Stimulated activated CD4-positive, alpha-beta T cell treated with anti-CD3 and anti-CD28 coated beads, Interleukin-4, amount 100 ng/mL, for 4 hours (primary cell): ENCODE measurements at regions not wholly inside any gene's neighbourhood (a gene's known extent, or its start where the extent isn't known, plus 50 kb on each side); places are given as distances from the start of the nearest gene placed in this dataset.

Source experiments
- DNase-seq, 2 experiments: peaks; one replicate each; pipeline ENCODE4 v3.0.0-alpha.2; 2020

DNA sequence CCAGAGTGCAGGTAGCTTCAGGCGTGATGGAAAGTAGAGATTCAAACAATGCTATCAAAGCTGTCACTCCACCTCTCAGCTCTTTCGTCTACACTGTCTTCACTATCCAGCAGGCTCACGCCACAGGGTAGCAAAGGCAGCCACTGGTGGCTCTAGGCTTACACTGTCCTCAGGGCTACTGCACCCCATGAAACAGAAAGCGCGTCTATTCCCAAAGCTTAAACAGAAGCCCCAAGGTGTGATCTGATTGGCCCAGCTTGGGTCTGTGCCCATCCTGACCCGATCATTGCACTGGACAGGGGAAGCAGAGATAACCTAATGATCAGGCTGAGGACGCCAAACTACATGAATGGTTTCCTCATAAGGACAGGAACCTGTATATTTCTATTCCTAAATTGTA, 100.1 kb downstream of the PDCL3 start:
- DNase-seq: no peak

DNA sequence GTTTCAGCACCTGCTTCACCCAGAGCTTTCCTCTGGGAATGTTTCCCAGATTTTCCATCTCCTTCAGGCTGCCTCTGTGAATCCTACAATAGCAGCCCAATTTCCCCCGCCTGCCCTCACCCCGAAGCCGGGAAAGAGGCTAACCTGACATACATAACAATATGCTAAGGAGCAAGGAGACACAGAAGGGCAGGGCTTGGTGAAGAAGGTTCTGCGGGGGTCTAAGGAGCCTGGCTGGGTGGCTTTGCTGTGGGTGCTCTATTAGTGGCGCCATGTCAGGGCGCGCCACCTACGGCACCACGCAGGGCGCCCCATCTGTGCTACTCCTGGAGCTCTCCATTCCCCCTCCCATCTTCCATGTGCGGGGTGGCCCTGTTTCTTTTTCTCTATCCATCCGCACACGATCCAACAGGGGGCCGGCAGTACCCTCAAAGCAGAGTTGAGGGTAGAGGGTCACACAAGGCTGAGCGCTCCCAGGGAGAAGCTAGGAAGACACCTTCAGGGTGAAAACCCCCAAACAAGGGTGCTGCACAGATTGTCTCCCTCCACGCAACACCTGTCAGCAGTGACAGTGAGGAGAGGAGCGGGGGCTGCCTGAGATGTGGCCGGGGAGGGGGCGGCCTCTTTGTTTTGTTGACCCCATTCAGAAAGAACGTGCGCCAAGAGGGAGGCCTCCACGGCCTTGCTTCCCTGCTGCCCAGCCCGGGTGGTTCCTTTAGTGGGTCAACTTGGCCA, 101.4 kb downstream of the PDCL3 start:
- DNase-seq: no peak

DNA sequence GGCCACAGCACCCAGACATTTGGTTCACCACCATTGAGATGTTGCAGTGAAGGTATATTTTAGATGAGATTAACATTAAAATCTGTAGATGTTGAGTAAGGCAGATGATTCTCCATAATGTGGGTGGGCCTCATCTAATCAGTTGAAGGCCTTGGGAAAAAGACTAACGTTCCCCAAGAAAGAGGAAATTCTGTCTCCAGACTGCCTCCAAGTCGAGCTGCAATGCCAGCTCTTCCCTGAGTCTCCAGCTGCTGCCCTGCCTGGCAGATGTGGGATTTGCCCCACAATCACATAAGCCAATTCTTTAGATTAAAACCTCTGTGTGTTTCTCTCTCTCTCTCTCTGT, 101.9 kb downstream of the PDCL3 start:
- DNase-seq: no peak

DNA sequence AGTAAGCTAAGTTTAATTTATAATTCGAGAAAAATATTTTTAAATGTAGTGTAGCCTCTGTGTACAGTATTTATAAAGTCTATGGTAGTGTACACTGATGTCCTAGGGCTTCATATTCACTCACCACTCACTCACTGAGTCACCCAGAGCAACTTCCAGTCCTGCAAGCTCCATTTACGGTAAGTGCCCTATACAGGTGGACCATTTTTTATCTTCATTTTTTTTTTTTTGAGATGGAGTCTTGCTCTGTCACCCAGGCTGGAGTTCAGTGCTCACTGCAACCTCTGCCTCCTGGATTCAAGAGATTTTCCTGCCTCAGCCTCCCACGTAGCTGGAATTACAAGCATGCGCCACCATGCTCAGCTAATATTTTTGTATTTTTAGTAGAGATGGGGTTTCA, 104.2 kb downstream of the PDCL3 start:
- DNase-seq: no peak

DNA sequence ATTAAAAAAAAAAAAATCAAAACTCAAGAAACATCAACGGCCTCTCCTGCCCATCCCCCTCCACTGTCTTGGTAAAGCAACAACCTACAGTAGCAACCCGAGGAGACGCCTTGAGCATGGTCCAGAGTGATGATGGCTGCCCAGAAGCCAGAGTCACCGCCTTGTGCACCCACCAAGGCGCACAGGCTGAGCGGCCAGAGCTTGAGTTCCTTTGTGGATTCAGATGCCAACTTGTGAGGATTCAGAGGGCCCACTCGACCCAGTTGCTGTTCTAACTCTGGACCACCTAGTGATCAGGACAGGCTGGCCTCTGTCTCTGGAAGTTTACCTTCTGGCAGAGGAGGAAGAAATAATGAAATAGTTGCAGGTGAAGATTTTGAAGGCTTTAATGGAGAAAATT, 105.0 kb downstream of the PDCL3 start:
- no peak for DNase-seq

DNA sequence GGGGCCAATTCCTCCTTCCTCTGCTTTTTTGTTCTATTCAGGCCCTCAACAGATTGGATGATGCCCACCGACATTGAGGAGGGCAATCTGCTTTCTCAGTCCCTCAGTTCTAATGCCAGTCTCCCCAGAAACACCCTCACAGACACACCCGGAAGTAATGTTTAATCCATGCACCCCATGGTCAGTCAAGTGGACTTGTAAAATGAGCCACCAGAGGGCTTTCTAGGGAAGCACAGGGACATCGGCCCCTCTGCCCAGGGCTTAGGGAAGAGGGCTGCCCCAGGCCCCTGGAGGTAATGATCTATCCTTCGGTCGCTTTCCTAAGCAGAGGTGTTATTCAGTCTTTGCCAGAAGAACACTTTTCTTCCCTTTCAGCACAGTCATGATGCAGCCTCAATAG, 107.4 kb downstream of the PDCL3 start:
- DNase-seq: no peak

DNA sequence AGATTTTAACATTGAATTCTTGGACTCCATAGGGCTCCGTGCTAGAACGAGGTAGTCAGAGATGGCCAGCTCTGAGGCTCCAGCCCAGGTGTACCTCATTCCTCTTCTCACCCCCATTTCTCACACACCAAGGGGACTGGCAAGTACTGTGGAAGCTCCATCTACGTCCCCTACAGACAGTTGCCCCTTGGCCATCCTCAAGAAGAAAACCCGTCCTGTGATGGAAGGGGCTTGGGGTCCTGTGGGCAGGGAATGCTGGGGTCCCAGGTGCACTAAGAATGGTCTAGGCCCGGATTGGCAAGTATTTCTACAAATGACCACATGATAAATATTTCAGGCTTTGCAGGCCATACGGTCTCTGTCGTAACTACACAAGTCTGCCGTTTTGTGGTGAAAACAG, 110.3 kb downstream of the PDCL3 start:
- DNase-seq: no peak

DNA sequence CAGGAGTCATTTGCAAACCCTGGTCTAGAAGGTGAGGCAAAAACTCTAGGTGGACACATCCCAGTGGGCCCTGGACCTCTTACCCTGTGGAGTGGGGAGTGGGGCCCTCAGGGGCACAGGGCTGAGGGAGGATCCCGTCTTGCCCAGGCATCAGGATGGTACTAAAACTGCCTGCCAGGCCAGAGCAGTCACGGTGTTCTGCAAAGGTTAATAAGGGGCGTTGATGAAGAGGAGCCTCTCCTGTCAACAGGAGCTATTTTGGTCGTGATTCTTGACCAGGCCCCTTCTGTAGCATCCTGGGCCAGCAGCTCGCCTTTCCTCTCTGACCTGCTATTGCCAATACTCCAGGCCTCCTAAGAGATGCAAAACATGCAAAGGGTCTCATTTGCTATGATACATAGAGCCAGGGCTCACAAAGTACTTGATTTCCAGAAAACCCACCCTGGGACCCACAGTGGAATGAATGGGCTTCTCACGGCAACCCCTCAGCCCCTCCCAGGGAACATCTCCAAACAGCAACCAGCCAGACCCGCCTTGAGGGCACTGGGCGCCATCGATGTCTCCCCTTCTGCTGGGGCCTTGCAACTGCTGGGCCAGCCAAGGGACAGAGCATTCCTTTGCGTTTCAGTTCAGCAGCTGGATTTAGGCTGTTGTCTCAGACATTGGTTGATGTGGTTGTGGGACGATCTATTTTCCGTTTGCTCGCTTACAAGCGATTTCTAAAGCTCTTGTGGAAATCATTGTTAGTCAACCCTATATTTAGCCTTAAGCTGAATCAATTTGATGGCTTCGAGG, 111.1 kb downstream of the PDCL3 start:
- no peak for DNase-seq

DNA sequence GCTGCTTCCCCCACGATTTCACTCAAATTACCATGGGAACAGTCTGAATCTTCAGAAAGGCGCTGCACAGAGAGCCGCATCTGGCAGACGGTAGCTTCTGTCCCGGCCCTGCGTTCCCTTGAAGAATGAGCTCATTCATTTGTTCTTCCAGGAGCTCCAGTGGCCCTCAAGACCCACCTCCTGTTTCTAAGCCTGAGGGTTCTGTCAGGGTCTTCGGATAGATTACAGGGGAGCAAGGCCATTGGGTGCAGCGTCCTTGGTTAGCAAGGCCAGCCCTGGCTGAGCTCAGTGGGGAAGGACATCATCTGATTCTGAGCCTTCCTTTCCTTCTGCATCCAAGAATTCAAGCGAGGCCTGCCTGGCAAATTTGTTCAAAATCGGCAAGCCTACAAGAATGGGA, 111.9 kb downstream of the PDCL3 start:
- no peak for DNase-seq

DNA sequence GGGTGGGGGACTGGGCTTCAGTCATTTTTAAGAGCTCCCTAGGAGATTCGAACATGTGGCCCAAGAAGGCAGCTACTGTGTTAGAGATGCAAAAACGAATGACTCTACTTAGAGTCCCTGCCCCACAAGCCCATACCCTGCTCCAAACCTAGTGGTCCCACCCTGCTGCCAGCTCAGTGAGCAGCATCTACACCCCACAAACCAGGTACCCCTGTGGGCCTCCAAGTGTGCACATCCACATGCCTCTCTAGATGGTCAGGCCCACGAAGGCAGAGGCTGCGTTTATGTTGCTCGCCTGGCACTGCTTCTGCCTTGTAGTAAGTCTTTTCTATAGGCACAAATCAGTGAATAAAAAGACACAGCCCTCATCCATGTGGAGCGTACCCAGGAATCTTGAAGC, 112.6 kb downstream of the PDCL3 start:
- DNase-seq: no peak

DNA sequence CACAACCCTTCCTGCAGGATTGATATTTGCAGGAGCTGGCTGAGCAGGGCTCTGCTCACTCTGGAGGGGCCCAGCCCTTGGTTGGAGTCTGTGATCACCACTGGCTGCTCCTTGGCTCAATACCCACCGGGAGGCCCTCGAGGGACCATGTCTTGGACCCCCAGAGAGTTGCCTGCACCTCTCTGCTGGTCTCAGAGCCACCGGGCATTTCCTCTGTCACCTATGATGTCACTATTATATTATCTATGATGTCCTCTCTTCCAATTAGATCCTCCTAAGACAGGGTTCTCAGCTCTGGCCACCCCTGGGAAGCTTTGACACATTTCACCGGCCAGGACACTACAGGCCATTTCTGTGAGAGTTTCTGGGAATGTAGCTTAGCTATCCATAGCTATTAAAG, 113.1 kb downstream of the PDCL3 start:
- no peak for DNase-seq

DNA sequence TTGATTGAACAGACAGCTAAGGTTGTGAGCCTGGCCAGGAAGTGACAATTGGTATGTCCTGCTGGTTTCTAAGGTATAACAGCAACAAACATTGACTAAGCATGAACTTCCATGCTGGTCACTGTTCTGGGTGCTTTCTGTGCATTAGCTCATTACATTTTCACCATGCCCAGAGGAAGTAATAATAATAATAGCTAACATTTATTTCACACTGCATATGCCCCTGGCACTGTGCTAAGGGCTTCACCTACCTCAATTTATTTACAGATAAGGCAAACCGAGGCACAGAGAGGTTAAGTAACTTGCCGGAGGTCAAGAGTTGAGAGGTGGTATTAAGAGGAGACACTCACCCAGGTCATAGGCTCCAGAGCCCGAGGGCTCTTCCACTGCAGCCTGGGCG, 113.6 kb downstream of the PDCL3 start:
- DNase-seq: no peak

DNA sequence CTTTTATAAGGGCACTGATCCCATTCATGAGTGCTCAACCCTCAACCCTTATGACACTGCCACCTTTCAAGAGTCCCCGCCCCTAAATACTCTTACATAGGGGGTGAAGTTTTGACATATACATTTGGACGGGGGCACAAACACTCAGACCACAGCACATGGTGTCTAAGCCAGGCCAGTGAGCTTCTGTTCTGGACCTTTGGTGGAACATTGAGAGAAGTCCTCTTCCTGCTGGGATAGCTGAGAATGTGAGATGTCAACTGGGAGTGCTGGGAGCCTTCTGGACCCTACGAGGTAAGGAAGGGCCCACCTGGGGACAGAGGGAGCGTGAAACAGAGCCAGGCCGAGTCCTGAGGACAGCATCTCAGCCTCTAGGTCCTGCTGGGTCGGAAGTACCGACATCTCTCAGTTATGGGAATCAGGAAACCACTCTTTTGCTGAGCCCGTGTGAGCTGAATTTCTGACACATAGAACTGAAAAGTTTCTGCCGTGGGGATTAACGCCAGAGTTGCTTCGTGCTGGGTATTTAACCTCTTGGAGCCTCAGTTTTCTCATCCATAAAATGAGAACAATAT, 114.9 kb downstream of the PDCL3 start:
- no peak for DNase-seq

DNA sequence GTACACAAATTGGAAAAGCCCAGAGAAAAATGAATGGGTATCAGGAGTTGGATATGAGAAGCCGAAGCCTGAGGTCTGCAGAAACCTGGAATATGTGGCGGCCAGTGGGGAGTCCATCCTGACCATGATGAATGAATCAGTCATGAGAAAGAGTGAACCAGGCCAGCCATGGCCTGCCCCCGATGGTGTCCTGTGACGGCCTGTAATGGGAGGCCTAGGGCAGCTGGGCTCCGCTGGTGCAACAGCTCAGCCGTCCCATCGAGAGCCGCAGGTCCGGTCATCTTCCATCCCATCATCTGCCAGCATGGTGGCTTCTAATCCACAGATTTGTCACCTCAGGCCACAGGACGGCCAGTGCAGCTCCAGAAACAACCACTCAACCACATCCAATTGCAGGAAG, 116.4 kb downstream of the PDCL3 start:
- no peak for DNase-seq

DNA sequence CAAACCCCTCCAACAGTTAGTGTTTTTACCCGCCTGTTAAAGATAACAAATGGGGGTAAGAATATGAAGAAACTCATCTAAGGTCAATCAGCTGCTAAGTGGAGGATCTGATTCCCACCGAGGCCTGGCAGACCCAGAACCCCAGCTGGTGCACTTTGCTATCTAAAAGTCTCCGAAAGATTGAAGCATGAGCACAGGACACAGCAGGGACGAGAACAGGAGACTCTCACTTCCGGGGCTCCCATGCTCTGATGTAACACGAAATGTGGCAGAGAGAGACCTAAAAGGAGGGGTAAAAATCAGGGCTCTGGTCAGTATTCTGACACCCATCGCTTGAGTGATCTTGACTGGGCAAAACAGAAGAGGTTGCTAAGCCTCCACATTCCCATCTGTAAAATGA, 119.7 kb downstream of the PDCL3 start:
- DNase-seq: no peak

DNA sequence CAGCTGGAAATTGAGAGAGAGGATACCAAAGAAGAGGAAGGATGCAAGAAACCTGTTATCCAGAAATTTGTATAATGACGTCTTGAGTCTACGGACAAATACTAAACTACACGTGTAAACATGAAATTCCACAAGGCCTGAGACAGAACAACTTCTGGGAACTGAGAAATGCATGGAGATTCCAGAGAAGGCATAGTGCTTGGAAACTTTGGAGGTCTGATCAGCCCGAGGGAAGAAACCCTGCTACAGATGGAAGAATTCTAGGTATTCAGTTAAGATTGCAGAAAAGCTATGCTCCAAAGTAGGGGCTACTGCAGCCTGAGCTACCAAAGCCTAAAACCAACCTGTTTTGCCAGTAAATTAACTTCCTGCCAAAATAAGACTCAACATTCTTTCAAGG, 120.4 kb downstream of the PDCL3 start:
- DNase-seq: no peak

DNA sequence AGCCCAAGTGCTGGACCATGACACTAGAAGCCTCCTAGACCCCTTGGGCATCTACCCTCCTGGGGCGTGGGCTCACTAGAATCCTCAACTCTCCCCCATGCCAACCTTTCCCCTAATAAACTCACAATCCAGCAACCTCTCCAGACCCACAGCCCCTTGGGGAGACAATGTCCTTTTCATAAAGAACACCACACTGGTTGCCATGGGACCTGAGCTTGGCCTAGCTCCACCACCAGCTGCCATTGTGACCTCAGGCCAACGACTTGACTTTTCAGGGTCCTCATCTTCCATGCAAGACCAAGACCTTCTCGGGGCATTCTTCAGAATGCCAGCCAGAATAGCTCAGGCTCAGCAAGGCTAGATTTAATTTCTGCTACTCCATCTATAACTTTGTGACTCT, 128.1 kb upstream of the NPAS2 start:
- no peak for DNase-seq

DNA sequence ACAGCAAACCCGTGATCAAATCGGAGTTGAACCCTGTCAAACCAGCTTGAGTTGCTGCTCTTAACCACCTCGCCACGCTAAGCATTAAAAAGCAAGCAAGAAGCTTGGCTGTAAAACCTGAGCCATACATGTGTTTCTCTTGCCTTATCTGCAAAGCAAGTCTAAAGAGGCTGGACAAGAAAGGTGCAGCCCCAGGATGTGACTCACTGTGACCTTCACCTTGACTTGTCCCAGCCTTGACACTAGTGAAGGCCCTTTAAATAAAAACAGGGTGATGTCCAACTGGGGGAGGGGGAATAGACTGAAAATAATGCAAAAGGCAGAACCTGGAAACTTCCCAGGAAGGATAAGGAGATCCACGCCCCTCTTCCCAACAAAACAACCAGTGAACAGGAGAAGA, 127.6 kb upstream of the NPAS2 start:
- no peak for DNase-seq

DNA sequence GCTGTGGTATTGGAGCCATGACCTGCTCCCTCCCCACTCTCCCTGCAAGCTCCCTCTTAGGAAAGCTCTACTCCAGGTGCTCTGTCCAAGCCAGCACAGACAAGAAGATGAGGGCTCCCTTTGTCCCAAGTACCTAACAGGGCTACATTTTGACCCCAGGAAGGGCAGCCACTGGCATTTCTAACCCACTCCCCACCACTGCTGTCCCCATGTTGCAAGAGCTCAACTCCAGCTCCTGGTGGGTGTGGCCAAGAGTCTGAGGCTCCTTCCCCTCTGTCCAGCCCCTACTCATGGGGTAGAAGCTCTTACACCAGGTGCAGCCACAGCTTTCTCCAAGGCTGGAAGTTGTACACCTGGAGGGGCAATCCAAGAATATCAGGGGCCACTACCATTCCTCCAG, 127.0 kb upstream of the NPAS2 start:
- DNase-seq: no peak

DNA sequence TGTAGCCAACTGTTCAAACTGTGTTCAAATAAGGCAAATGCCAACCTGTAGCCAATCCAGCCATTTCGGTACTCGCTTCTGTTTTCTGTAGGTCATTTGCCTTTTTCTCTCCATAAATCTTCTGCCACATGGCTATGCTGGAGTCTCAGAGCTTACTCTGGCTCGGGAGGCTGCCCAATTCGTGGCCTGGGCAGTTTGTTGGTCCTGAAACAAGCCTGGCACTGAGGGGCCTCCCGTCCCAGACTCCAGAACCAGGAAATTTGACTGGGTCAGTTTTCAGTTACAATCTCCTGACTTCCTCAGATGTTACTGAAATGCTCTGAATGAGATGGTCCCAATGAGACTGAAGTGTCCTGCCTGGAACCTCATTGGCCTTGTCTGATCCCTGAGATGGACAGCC, 120.8 kb upstream of the NPAS2 start:
- no peak for DNase-seq

DNA sequence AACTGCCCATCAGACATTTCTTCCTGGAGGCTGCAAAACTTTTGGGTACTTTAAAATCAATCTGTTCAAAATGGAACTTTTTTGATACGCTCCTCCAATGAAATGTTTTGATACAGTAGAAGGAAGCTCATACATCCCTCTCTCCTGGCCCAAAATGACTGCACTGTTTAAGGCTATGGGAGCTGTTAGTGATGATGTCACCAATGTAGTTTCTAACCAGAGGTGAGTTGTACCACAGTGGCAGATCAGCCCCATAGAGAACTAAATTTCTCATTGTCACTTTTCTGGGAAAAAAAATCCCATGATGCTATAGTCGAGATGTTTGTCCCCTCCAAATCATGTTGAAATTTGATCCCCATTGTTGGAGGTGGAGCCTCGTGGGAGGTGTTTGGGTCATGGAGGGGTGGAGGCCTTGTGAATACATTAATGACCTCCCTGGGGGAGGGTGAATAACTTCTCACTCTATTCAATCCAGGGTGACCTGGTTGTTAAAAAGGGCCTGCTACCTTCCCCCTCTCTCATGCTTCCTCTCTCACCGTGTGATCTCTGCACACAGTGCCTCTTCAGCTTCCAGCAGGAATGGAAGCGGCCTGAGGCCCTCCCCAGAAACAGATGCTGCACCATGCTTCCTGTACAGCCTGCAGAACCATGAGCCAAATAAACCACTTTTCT, 117.4 kb upstream of the NPAS2 start:
- DNase-seq: no peak

DNA sequence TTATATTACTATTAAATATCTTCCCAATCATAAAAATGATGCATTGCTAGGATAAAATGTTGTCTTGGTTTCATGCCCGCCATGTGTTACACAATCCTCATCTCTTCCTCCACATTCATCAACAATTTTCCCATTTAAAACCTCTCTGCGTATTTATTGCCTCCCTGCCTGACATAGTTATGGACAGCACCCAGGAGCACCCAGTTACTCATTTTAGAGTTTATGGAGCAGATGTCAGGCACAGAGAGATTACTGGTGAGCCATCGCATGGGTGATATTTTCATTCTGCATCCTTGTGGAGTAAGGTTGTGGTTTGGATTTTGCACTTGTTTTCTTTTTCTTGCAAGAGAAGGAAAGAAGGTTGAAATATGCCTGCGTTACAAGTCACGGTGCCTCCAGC, 116.7 kb upstream of the NPAS2 start:
- DNase-seq: no peak

DNA sequence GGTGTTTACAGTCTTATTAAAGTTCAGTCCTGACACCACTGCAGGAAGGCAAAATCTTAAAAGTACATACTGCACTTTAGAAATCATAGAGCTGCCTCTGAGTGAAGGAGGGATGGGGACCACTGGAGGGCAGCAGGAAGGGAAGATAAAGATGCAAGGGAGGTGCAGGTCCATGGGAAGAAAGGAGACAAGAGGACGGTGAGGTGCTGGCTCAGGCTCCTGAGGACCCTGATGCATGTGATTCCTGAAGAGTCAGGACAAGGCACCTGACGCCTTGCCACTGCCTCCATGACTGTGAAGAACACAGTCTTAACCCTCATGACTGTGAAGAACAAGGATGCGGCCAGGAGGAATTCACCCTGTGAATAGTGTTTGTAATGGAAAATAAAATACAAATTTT, 116.2 kb upstream of the NPAS2 start:
- no peak for DNase-seq

DNA sequence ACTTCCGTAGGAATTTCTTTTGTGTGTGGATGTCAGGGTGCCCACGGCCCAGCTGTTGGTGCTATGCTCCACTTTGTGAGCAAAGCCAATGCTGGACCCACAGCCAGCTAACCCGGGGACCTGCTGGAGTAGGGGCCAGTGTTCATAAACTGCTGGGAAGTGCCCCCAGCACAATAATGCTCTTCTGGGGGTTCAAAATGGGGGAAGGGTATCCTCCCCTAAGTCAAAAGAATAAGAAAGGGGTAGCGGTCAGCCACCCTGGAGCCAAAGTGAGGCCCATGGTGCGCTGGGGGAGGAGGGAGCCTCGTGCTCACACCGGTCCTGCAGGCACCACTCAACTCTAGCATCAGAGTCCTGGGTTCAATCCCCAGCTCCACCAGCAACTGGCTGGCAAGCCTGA, 115.8 kb upstream of the NPAS2 start:
- no peak for DNase-seq
